ENCODE measurements at regions not wholly inside any gene's neighbourhood (a gene's known extent, or its start where the extent isn't known, plus 50 kb on each side); places are given as distances from the start of the nearest gene placed in this dataset.

- H3K4me1 ChIP-seq (ENCODE audit: control extremely low read depth in 1 of 4, control insufficient read depth in 4 of 4, insufficient read depth in 4 of 4, low read length in 3 of 4) = no peaks in the 10 kb centered on the region
- no peak overlapping the region for H3K27ac ChIP-seq (ENCODE audit: insufficient read depth in 1 of 2, low read depth in 1 of 2, low read length in 2 of 2, poor library complexity in 1 of 2, severe bottlenecking in 2 of 2)
- CTCF ChIA-PET = no interaction called here
- peaks cover 0 to 8% (median 3%) of the 10 kb centered on the region in 5 experiments for H3K9me3 ChIP-seq (ENCODE audit: control extremely low read depth in 1 of 5, control insufficient read depth in 4 of 5, insufficient read depth in 2 of 5, low read depth in 1 of 5, low read length in 4 of 5)
- 100% methylated on average over 2 of the region's 2 CpGs for WGBS (ENCODE audit: insufficient coverage)
- H3K36me3 ChIP-seq (ENCODE audit: control insufficient read depth in 4 of 4, insufficient read depth in 4 of 4, low read length in 3 of 4) = no peaks in the 10 kb centered on the region
- no peaks in the 10 kb centered on the region for H3K27me3 ChIP-seq (replicated peaks in 2 of 5; ENCODE audit: control insufficient read depth in 4 of 5, insufficient read depth in 5 of 5, low read length in 4 of 5)
- POLR2A ChIA-PET = no interaction called here
- no peak for DNase-seq
- H3K4me3 ChIP-seq (ENCODE audit: control insufficient read depth in 1 of 7, extremely low read depth in 1 of 7, insufficient read depth in 4 of 7, low read depth in 2 of 7, low read length in 6 of 7) = no peak overlapping the region
These were observed 412.9 kb downstream of the METTL15 start for GRCh38 chr11:28521075-28521474.

- CTCF ChIA-PET = no interaction called here
- Histone ChIP-seq H3K4me3 (ENCODE audit: control insufficient read depth in 1 of 7, extremely low read depth in 1 of 7, insufficient read depth in 4 of 7, low read depth in 2 of 7, low read length in 6 of 7) (no peak overlapping the region), H3K27ac (ENCODE audit: insufficient read depth in 1 of 2, low read depth in 1 of 2, low read length in 2 of 2, poor library complexity in 1 of 2, severe bottlenecking in 2 of 2) (no peak overlapping the region), H3K9me3 (ENCODE audit: control extremely low read depth in 1 of 5, control insufficient read depth in 4 of 5, insufficient read depth in 2 of 5, low read depth in 1 of 5, low read length in 4 of 5) (peaks cover 0 to 3% (median 0%) of the 10 kb centered on the region in 5 experiments), H3K27me3 (replicated peaks in 2 of 5; ENCODE audit: control insufficient read depth in 4 of 5, insufficient read depth in 5 of 5, low read length in 4 of 5) (no peaks in the 10 kb centered on the region), H3K36me3 (ENCODE audit: control insufficient read depth in 4 of 4, insufficient read depth in 4 of 4, low read length in 3 of 4) (no peaks in the 10 kb centered on the region), H3K4me1 (ENCODE audit: control extremely low read depth in 1 of 4, control insufficient read depth in 4 of 4, insufficient read depth in 4 of 4, low read length in 3 of 4) (no peaks in the 10 kb centered on the region)
- WGBS (ENCODE audit: insufficient coverage) = no CpG with 5 or more reads among the region's 1 CpG
- DNase-seq = no peak
- POLR2A ChIA-PET = no interaction called here
These were observed 412.1 kb downstream of the METTL15 start for GRCh38 chr11:28520291-28520690.

GRCh38 chr11:28518825-28519224, 410.6 kb downstream of the METTL15 start:
- H3K27ac ChIP-seq (ENCODE audit: insufficient read depth in 1 of 2, low read depth in 1 of 2, low read length in 2 of 2, poor library complexity in 1 of 2, severe bottlenecking in 2 of 2) = no peak overlapping the region
- H3K4me1 ChIP-seq (ENCODE audit: control extremely low read depth in 1 of 4, control insufficient read depth in 4 of 4, insufficient read depth in 4 of 4, low read length in 3 of 4) = no peaks in the 10 kb centered on the region
- ChIA-PET CTCF (interaction anchor here (1.2 kb wide), 1 partner anchor 11 kb away, joined by 3 read pairs; no protein-coding TSS in a partner anchor), POLR2A (no interaction called here)
- no peaks in the 10 kb centered on the region for H3K36me3 ChIP-seq (ENCODE audit: control insufficient read depth in 4 of 4, insufficient read depth in 4 of 4, low read length in 3 of 4)
- H3K27me3 ChIP-seq (replicated peaks in 2 of 5; ENCODE audit: control insufficient read depth in 4 of 5, insufficient read depth in 5 of 5, low read length in 4 of 5) = no peaks in the 10 kb centered on the region
- peaks cover 0 to 6% (median 0%) of the 10 kb centered on the region in 5 experiments for H3K9me3 ChIP-seq (ENCODE audit: control extremely low read depth in 1 of 5, control insufficient read depth in 4 of 5, insufficient read depth in 2 of 5, low read depth in 1 of 5, low read length in 4 of 5)
- DNase-seq = no peak
- H3K4me3 ChIP-seq (ENCODE audit: control insufficient read depth in 1 of 7, extremely low read depth in 1 of 7, insufficient read depth in 4 of 7, low read depth in 2 of 7, low read length in 6 of 7) = no peak overlapping the region

- H3K27me3 ChIP-seq (replicated peaks in 2 of 5; ENCODE audit: control insufficient read depth in 4 of 5, insufficient read depth in 5 of 5, low read length in 4 of 5) = no peaks in the 10 kb centered on the region
- ChIA-PET POLR2A (interaction anchor here (1.2 kb wide), 1 partner anchor 19 kb away, joined by 3 read pairs; no protein-coding TSS in a partner anchor), CTCF (no interaction called here)
- 25% methylated on average over 2 of the region's 5 CpGs for WGBS (ENCODE audit: insufficient coverage)
- no peak for DNase-seq
- no peak overlapping the region for H3K27ac ChIP-seq (ENCODE audit: insufficient read depth in 1 of 2, low read depth in 1 of 2, low read length in 2 of 2, poor library complexity in 1 of 2, severe bottlenecking in 2 of 2)
- no peak overlapping the region for H3K4me3 ChIP-seq (ENCODE audit: control insufficient read depth in 1 of 7, extremely low read depth in 1 of 7, insufficient read depth in 4 of 7, low read depth in 2 of 7, low read length in 6 of 7)
- H3K4me1 ChIP-seq (ENCODE audit: control extremely low read depth in 1 of 4, control insufficient read depth in 4 of 4, insufficient read depth in 4 of 4, low read length in 3 of 4) = no peaks in the 10 kb centered on the region
- peaks cover 0 to 8% (median 0%) of the 10 kb centered on the region in 5 experiments for H3K9me3 ChIP-seq (ENCODE audit: control extremely low read depth in 1 of 5, control insufficient read depth in 4 of 5, insufficient read depth in 2 of 5, low read depth in 1 of 5, low read length in 4 of 5)
- H3K36me3 ChIP-seq (ENCODE audit: control insufficient read depth in 4 of 4, insufficient read depth in 4 of 4, low read length in 3 of 4) = no peaks in the 10 kb centered on the region
These were observed 409.4 kb downstream of the METTL15 start for GRCh38 chr11:28517621-28518020.

- no peaks in the 10 kb centered on the region for H3K27me3 ChIP-seq (replicated peaks in 2 of 5; ENCODE audit: control insufficient read depth in 4 of 5, insufficient read depth in 5 of 5, low read length in 4 of 5)
- POLR2A ChIA-PET = no interaction called here
- CTCF ChIA-PET = interaction anchor here (1.0 kb wide), 1 partner anchor 816 kb away, joined by 3 read pairs; no protein-coding TSS in a partner anchor
These were observed 406.2 kb downstream of the METTL15 start for GRCh38 chr11:28514391-28514790.

GRCh38 chr11:28512143-28512756, 404.1 kb downstream of the METTL15 start:
- WGBS (ENCODE audit: insufficient coverage) = 95% methylated on average over 17 of the region's 19 CpGs
- Histone ChIP-seq H3K36me3 (ENCODE audit: control insufficient read depth in 4 of 4, insufficient read depth in 4 of 4, low read length in 3 of 4) (no peaks in the 10 kb centered on the region), H3K27ac (ENCODE audit: insufficient read depth in 1 of 2, low read depth in 1 of 2, low read length in 2 of 2, poor library complexity in 1 of 2, severe bottlenecking in 2 of 2) (no peak overlapping the region), H3K4me3 (ENCODE audit: control insufficient read depth in 1 of 7, extremely low read depth in 1 of 7, insufficient read depth in 4 of 7, low read depth in 2 of 7, low read length in 6 of 7) (no peak overlapping the region), H3K4me1 (ENCODE audit: control extremely low read depth in 1 of 4, control insufficient read depth in 4 of 4, insufficient read depth in 4 of 4, low read length in 3 of 4) (no peaks in the 10 kb centered on the region), H3K9me3 (ENCODE audit: control extremely low read depth in 1 of 5, control insufficient read depth in 4 of 5, insufficient read depth in 2 of 5, low read depth in 1 of 5, low read length in 4 of 5) (peaks cover 0 to 9% (median 0%) of the 10 kb centered on the region in 5 experiments), H3K27me3 (replicated peaks in 2 of 5; ENCODE audit: control insufficient read depth in 4 of 5, insufficient read depth in 5 of 5, low read length in 4 of 5) (no peaks in the 10 kb centered on the region)
- CTCF ChIA-PET = no interaction called here
- DNase-seq = no peak
- POLR2A ChIA-PET = no interaction called here

More at GRCh38 chr11:28514391-28514790, 406.2 kb downstream of the METTL15 start:
- no peak for DNase-seq
- WGBS (ENCODE audit: insufficient coverage) = 100% methylated on average over 1 of the region's 2 CpGs
- Histone ChIP-seq H3K36me3 (ENCODE audit: control insufficient read depth in 4 of 4, insufficient read depth in 4 of 4, low read length in 3 of 4) (no peaks in the 10 kb centered on the region), H3K9me3 (ENCODE audit: control extremely low read depth in 1 of 5, control insufficient read depth in 4 of 5, insufficient read depth in 2 of 5, low read depth in 1 of 5, low read length in 4 of 5) (peaks cover 0 to 9% (median 0%) of the 10 kb centered on the region in 5 experiments), H3K4me3 (ENCODE audit: control insufficient read depth in 1 of 7, extremely low read depth in 1 of 7, insufficient read depth in 4 of 7, low read depth in 2 of 7, low read length in 6 of 7) (no peak overlapping the region), H3K27ac (ENCODE audit: insufficient read depth in 1 of 2, low read depth in 1 of 2, low read length in 2 of 2, poor library complexity in 1 of 2, severe bottlenecking in 2 of 2) (no peak overlapping the region), H3K4me1 (ENCODE audit: control extremely low read depth in 1 of 4, control insufficient read depth in 4 of 4, insufficient read depth in 4 of 4, low read length in 3 of 4) (no peaks in the 10 kb centered on the region)

- no peak for DNase-seq
- POLR2A ChIA-PET = no interaction called here
- no peak overlapping the region for H3K27ac ChIP-seq (ENCODE audit: insufficient read depth in 1 of 2, low read depth in 1 of 2, low read length in 2 of 2, poor library complexity in 1 of 2, severe bottlenecking in 2 of 2)
- no peak overlapping the region for H3K4me3 ChIP-seq (ENCODE audit: control insufficient read depth in 1 of 7, extremely low read depth in 1 of 7, insufficient read depth in 4 of 7, low read depth in 2 of 7, low read length in 6 of 7)
- H3K27me3 ChIP-seq (replicated peaks in 2 of 5; ENCODE audit: control insufficient read depth in 4 of 5, insufficient read depth in 5 of 5, low read length in 4 of 5) = no peaks in the 10 kb centered on the region
- CTCF ChIA-PET = no interaction called here
- H3K36me3 ChIP-seq (ENCODE audit: control insufficient read depth in 4 of 4, insufficient read depth in 4 of 4, low read length in 3 of 4) = no peaks in the 10 kb centered on the region
- no peaks in the 10 kb centered on the region for H3K4me1 ChIP-seq (ENCODE audit: control extremely low read depth in 1 of 4, control insufficient read depth in 4 of 4, insufficient read depth in 4 of 4, low read length in 3 of 4)
- 86% methylated on average over 3 of the region's 3 CpGs for WGBS (ENCODE audit: insufficient coverage)
- H3K9me3 ChIP-seq (ENCODE audit: control extremely low read depth in 1 of 5, control insufficient read depth in 4 of 5, insufficient read depth in 2 of 5, low read depth in 1 of 5, low read length in 4 of 5) = no peaks in the 10 kb centered on the region
These were observed 397.0 kb downstream of the METTL15 start for GRCh38 chr11:28505232-28505631.
